Liver (tissue), 8 donors: ENCODE measurements at regions not wholly inside any gene's neighbourhood (a gene's known extent, or its start where the extent isn't known, plus 50 kb on each side); places are given as distances from the start of the nearest gene placed in this dataset.

ENCODE experiments used
- DNase-seq: peaks from one replicate; pipeline ENCODE4 v3.0.0-alpha.2; 2017; ENCODE audit warnings: low spot score
- H3K27ac ChIP-seq, 2 donors: one replicate each; pipeline ENCODE4 v1.7.0; 2013; ENCODE audit warnings: inconsistent platforms in 2 of 2, low read length in 2 of 2, control low read depth in 1 of 2, low read depth in 1 of 2, mild to moderate bottlenecking in 1 of 2
- H3K27me3 ChIP-seq, 4 donors: one replicate each; pipeline versions ENCODE4 v1.6.1 to v1.7.0; 2013; ENCODE audit warnings: low read length in 3 of 4, inconsistent platforms in 1 of 4, mild to moderate bottlenecking in 1 of 4, moderate library complexity in 1 of 4; ENCODE audit not compliant: control insufficient read depth in 4 of 4, insufficient read depth in 4 of 4
- H3K36me3 ChIP-seq, 4 donors: one replicate each; pipeline versions ENCODE4 v1.6.1 to v1.7.0; 2013; ENCODE audit warnings: low read length in 3 of 4, mild to moderate bottlenecking in 3 of 4, low read depth in 1 of 4, moderate library complexity in 1 of 4; ENCODE audit not compliant: control insufficient read depth in 4 of 4, insufficient read depth in 3 of 4
- H3K4me1 ChIP-seq, 4 donors: one replicate each; pipeline versions ENCODE4 v1.6.1 to v1.7.0; 2013; ENCODE audit warnings: low read length in 3 of 4, mild to moderate bottlenecking in 3 of 4, moderate library complexity in 1 of 4; ENCODE audit not compliant: control insufficient read depth in 4 of 4, insufficient read depth in 4 of 4
- H3K4me3 ChIP-seq, 3 donors: one replicate each; pipeline versions ENCODE4 v1.6.1 to v1.7.0; 2013; ENCODE audit warnings: low read length in 3 of 3, control low read depth in 1 of 3, low read depth in 1 of 3, mild to moderate bottlenecking in 1 of 3
- H3K9ac ChIP-seq, 2 donors: one replicate each; pipeline ENCODE4 v1.7.0; 2013; ENCODE audit warnings: low read length in 2 of 2, mild to moderate bottlenecking in 2 of 2, moderate library complexity in 2 of 2, control low read depth in 1 of 2, low read depth in 1 of 2
- H3K9me3 ChIP-seq, 4 donors: one replicate each; pipeline versions ENCODE4 v1.6.1 to v1.7.0; 2013; ENCODE audit warnings: low read length in 3 of 4; ENCODE audit not compliant: control insufficient read depth in 4 of 4
- EGR1 ChIP-seq, 2 donors: IDR thresholded peaks; 2 replicates each; pipeline ENCODE4 v1.6.1; 2016 to 2018; ENCODE audit warnings: antibody characterized with exemption in 2 of 2, low read depth in 2 of 2
- FOXA1 ChIP-seq: IDR thresholded peaks from 2 replicates; pipeline ENCODE4 v1.6.1; 2016; ENCODE audit warnings: antibody characterized with exemption
- FOXA2 ChIP-seq: IDR thresholded peaks from 2 replicates; pipeline ENCODE4 v1.6.1; 2016; ENCODE audit warnings: antibody characterized with exemption
- GABPA ChIP-seq, 2 donors: IDR thresholded peaks in 1 of 2; conservative IDR thresholded peaks in 1 of 2; 2 replicates each; pipeline ENCODE4 v1.6.1; 2016; ENCODE audit warnings: antibody characterized with exemption in 2 of 2, mild to moderate bottlenecking in 1 of 2, moderate library complexity in 1 of 2
- HNF4A ChIP-seq, 2 donors: conservative IDR thresholded peaks; 2 replicates each; pipeline ENCODE4 v1.6.1; 2016; ENCODE audit warnings: antibody characterized with exemption in 2 of 2, mild to moderate bottlenecking in 2 of 2
- HNF4G ChIP-seq: IDR thresholded peaks from 2 replicates; pipeline ENCODE4 v1.6.1; 2016; ENCODE audit warnings: antibody characterized with exemption
- JUND ChIP-seq, 2 donors: IDR thresholded peaks; 2 replicates each; pipeline ENCODE4 v1.6.1; 2016; ENCODE audit warnings: antibody characterized with exemption in 2 of 2
- RAD21 ChIP-seq, 2 donors: IDR thresholded peaks; 2 replicates each; pipeline ENCODE4 v1.6.1; 2016; ENCODE audit warnings: antibody characterized with exemption in 2 of 2, mild to moderate bottlenecking in 2 of 2
- RXRA ChIP-seq, 2 donors: IDR thresholded peaks; 2 replicates each; pipeline ENCODE4 v1.6.1; 2017 to 2018; ENCODE audit warnings: antibody characterized with exemption in 2 of 2, mild to moderate bottlenecking in 1 of 2
- SP1 ChIP-seq: IDR thresholded peaks from 2 replicates; pipeline ENCODE4 v1.6.1; 2018; ENCODE audit warnings: antibody characterized with exemption, mild to moderate bottlenecking
- TAF1 ChIP-seq: conservative IDR thresholded peaks from 2 replicates; pipeline ENCODE4 v1.6.1; 2016; ENCODE audit warnings: antibody characterized with exemption, mild to moderate bottlenecking
- YY1 ChIP-seq: IDR thresholded peaks from 2 replicates; pipeline ENCODE4 v1.6.1; 2016; ENCODE audit warnings: antibody characterized with exemption, mild to moderate bottlenecking
- WGBS: extraction: QIAGEN DNeasy Blood & Tissue Kit; methylation state at CpG from one replicate; pipeline ENCODE4 v1.1.7; 2013; 5-methylcytosine and 5-hydroxymethylcytosine counted together
- TF ChIP-seq, protein P1 (sequence below): IDR thresholded peaks from 2 replicates; pipeline ENCODE4 v1.6.1; 2016; ENCODE audit warnings: antibody characterized with exemption
- TF ChIP-seq, protein P2 (sequence below): IDR thresholded peaks from 2 replicates; pipeline ENCODE4 v1.6.1; 2016; ENCODE audit warnings: antibody characterized with exemption
- TF ChIP-seq, protein P3 (sequence below): fragments of 150-350 bp; IDR thresholded peaks from 2 replicates; pipeline ENCODE4 v1.5.1; 2017; ENCODE audit warnings: improper control_type of control experiment, low read depth, low read length; ENCODE audit not compliant: missing input control
- TF ChIP-seq, protein P4 (sequence below): IDR thresholded peaks from 2 replicates; pipeline ENCODE4 v1.6.1; 2016; ENCODE audit warnings: antibody characterized with exemption
- TF ChIP-seq, protein P5 (sequence below): IDR thresholded peaks from 2 replicates; pipeline ENCODE4 v1.6.1; 2016; ENCODE audit warnings: antibody characterized with exemption, mild to moderate bottlenecking
- donor health status: healthy.
- donor health status: healthy.
- donor health status: healthy.
- donor health status: healthy.
- donor health status: healthy.

DNA sequence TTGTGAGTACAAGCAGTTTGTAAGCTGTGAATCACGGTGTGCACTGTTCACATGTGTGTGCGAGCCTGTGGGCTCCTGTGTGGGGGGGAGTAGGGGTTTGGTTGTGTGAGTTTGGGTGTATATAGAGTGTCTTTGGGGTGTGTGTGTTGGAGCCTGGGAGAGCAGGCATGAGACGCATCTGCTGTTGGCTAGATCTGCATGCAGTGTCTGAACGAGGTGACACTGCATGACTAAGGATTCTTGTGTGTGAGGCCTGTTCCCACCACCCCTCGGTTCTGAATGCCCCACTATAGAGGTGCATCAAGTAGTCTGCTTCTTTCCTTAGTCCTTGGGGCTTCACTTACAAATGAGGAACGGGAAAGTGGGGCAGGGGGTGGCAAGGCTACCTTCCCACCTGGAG is 68.4 kb downstream of the MAGEF1 start:
- Histone ChIP-seq H3K4me1 (peaks cover 0 to 4% (median under 1%) of the 10 kb centered on the region in 4 donors), H3K27me3 (no peaks in the 10 kb centered on the region), H3K27ac (no peak overlapping the region), H3K36me3 (no peaks in the 10 kb centered on the region), H3K4me3 (no peak overlapping the region), H3K9me3 (no peaks in the 10 kb centered on the region), H3K9ac (no peak overlapping the region)
- WGBS = 89% methylated on average over 6 of the region's 6 CpGs
- TF ChIP-seq SP1 = no peak
- TF ChIP-seq, protein P1, sequence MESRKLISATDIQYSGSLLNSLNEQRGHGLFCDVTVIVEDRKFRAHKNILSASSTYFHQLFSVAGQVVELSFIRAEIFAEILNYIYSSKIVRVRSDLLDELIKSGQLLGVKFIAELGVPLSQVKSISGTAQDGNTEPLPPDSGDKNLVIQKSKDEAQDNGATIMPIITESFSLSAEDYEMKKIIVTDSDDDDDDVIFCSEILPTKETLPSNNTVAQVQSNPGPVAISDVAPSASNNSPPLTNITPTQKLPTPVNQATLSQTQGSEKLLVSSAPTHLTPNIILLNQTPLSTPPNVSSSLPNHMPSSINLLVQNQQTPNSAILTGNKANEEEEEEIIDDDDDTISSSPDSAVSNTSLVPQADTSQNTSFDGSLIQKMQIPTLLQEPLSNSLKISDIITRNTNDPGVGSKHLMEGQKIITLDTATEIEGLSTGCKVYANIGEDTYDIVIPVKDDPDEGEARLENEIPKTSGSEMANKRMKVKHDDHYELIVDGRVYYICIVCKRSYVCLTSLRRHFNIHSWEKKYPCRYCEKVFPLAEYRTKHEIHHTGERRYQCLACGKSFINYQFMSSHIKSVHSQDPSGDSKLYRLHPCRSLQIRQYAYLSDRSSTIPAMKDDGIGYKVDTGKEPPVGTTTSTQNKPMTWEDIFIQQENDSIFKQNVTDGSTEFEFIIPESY = no peak
- no peak for TF ChIP-seq FOXA2
- no peak for TF ChIP-seq FOXA1
- no peak for TF ChIP-seq EGR1 (IDR thresholded peaks at IDR 0.05; ENCODE audit: low read depth in 2 of 2)
- no peak for TF ChIP-seq HNF4G
- TF ChIP-seq, protein P2, sequence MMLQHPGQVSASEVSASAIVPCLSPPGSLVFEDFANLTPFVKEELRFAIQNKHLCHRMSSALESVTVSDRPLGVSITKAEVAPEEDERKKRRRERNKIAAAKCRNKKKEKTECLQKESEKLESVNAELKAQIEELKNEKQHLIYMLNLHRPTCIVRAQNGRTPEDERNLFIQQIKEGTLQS = no peak
- TF ChIP-seq, protein P3, sequence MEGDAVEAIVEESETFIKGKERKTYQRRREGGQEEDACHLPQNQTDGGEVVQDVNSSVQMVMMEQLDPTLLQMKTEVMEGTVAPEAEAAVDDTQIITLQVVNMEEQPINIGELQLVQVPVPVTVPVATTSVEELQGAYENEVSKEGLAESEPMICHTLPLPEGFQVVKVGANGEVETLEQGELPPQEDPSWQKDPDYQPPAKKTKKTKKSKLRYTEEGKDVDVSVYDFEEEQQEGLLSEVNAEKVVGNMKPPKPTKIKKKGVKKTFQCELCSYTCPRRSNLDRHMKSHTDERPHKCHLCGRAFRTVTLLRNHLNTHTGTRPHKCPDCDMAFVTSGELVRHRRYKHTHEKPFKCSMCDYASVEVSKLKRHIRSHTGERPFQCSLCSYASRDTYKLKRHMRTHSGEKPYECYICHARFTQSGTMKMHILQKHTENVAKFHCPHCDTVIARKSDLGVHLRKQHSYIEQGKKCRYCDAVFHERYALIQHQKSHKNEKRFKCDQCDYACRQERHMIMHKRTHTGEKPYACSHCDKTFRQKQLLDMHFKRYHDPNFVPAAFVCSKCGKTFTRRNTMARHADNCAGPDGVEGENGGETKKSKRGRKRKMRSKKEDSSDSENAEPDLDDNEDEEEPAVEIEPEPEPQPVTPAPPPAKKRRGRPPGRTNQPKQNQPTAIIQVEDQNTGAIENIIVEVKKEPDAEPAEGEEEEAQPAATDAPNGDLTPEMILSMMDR = no peak
- TF ChIP-seq, protein P4, sequence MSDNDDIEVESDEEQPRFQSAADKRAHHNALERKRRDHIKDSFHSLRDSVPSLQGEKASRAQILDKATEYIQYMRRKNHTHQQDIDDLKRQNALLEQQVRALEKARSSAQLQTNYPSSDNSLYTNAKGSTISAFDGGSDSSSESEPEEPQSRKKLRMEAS = no peak
- TF ChIP-seq RAD21 (IDR thresholded peaks at IDR 0.05) = no peak
- TF ChIP-seq JUND (IDR thresholded peaks at IDR 0.05) = no peak
- no peak for TF ChIP-seq GABPA (IDR thresholded peaks at IDR 0.05 in 1 of 2, conservative IDR thresholded peaks at IDR 0.05 in 1 of 2)
- no peak for TF ChIP-seq YY1
- TF ChIP-seq RXRA (IDR thresholded peaks at IDR 0.05) = no peak
- no peak for DNase-seq

DNA sequence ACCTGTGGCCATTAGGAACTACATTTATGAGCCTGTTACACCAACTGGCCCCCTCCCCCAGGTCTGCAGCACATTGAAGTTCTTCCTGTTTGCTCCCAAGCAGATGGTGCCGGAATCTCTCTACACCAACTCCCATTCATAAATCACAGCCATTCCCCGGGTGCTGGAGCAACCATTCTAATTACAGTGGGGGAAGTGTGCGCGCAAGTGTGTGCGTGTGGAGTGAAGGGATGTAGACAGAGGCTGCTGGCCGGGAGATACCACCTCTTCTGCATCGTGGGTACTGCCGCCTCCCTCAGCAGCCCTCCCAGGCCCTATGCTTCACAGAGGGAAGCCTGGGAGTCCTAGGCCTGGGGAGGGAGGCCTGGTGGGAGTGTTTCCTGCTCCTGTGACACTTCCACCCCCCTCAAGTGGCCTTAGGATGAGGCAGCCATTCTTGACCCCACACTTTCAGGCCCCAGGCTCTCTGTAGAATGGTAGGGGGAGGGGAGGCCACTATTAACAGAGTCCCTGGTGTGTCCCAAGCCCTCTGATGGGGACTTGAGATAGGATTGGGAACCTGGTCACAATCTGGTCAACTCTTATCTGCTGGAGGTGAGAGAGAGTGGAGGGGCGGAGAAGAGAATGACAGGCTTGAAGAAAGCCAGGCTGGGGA is 69.1 kb downstream of the MAGEF1 start:
- Histone ChIP-seq H3K27ac (no peak overlapping the region), H3K4me1 (peaks cover 0 to 4% (median under 1%) of the 10 kb centered on the region in 4 donors), H3K9me3 (no peaks in the 10 kb centered on the region), H3K4me3 (no peak overlapping the region), H3K36me3 (no peaks in the 10 kb centered on the region), H3K9ac (no peak overlapping the region), H3K27me3 (no peaks in the 10 kb centered on the region)
- DNase-seq = no peak
- TF ChIP-seq, protein P1 = no peak
- TF ChIP-seq HNF4A (conservative IDR thresholded peaks at IDR 0.05) = no peak
- TF ChIP-seq, protein P5, sequence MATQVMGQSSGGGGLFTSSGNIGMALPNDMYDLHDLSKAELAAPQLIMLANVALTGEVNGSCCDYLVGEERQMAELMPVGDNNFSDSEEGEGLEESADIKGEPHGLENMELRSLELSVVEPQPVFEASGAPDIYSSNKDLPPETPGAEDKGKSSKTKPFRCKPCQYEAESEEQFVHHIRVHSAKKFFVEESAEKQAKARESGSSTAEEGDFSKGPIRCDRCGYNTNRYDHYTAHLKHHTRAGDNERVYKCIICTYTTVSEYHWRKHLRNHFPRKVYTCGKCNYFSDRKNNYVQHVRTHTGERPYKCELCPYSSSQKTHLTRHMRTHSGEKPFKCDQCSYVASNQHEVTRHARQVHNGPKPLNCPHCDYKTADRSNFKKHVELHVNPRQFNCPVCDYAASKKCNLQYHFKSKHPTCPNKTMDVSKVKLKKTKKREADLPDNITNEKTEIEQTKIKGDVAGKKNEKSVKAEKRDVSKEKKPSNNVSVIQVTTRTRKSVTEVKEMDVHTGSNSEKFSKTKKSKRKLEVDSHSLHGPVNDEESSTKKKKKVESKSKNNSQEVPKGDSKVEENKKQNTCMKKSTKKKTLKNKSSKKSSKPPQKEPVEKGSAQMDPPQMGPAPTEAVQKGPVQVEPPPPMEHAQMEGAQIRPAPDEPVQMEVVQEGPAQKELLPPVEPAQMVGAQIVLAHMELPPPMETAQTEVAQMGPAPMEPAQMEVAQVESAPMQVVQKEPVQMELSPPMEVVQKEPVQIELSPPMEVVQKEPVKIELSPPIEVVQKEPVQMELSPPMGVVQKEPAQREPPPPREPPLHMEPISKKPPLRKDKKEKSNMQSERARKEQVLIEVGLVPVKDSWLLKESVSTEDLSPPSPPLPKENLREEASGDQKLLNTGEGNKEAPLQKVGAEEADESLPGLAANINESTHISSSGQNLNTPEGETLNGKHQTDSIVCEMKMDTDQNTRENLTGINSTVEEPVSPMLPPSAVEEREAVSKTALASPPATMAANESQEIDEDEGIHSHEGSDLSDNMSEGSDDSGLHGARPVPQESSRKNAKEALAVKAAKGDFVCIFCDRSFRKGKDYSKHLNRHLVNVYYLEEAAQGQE = no peak
- no peak for TF ChIP-seq FOXA2
- TF ChIP-seq, protein P3 = no peak
- no peak for TF ChIP-seq YY1
- TF ChIP-seq, protein P2 = no peak
- TF ChIP-seq TAF1 = no peak
- no peak for TF ChIP-seq HNF4G
- no peak for TF ChIP-seq EGR1 (IDR thresholded peaks at IDR 0.05; ENCODE audit: low read depth in 2 of 2)
- 77% methylated on average over 9 of the region's 9 CpGs for WGBS
